GM12878 (cell line): ENCODE measurements at regions not wholly inside any gene's neighbourhood (a gene's known extent, or its start where the extent isn't known, plus 50 kb on each side); places are given as distances from the start of the nearest gene placed in this dataset.

ENCODE experiments used
- ATAC-seq: fragments of 200-7000 bp; cut with Tn5 transposase; 3 replicates; pipeline ENCODE4 v1.9.1; 2020; ENCODE audit warnings: mild to moderate bottlenecking, moderate library complexity
- BruUV-seq: library from RNA; stranded (reverse); fragments of 400-500 nt; replicated peaks from 2 replicates; lab custom pipeline; 2021; lab: Mats Ljungman, UMichigan
- CTCF ChIA-PET: fragments of 300-600 bp; sonication (Branson Sonifier 250); formaldehyde crosslinking; extraction: SDS; loops from one replicate; lab custom pipeline; 2021; ENCODE audit warnings: inconsistent platforms; lab: Yijun Ruan, JAX
- POLR2A ChIA-PET: fragments of 350-600 bp; formaldehyde crosslinking; extraction: SDS; loops from one replicate; lab custom pipeline; 2021; ENCODE audit warnings: inconsistent platforms; lab: Charles Lee
- RAD21 ChIA-PET: fragments of 300-600 bp; sonication (Branson Sonifier 250); formaldehyde crosslinking; loops from one replicate; lab custom pipeline; 2023; ENCODE audit warnings: antibody characterized with exemption; ENCODE audit not compliant: unreplicated experiment; lab: Charles Lee
- SMC1A ChIA-PET: fragments of 300-600 bp; sonication (Branson Sonifier 250); formaldehyde crosslinking; loops from one replicate; lab custom pipeline; 2023; ENCODE audit not compliant: unreplicated experiment, uncharacterized antibody; lab: Charles Lee
- DNase-seq: peaks from one replicate; pipeline ENCODE4 v3.0.0-alpha.2; 2011; ENCODE audit warnings: low read depth, low spot score
- FAIRE-seq: peaks from 3 replicates; lab custom pipeline; 2011; peaks lifted over from hg19 to GRCh38; lab: Jason Lieb, UNC
- H2AFZ ChIP-seq: 2 replicates; pipeline ENCODE4 v1.6.0; 2011; ENCODE audit warnings: low read depth, low read length, control low read depth; ENCODE audit not compliant: control insufficient read depth
- H3K27ac ChIP-seq: 2 replicates; pipeline ENCODE4 v1.5.1; 2011; ENCODE audit warnings: control low read depth; ENCODE audit not compliant: control insufficient read depth, insufficient read depth
- H3K27me3 ChIP-seq, 2 experiments: replicated peaks in 1 of 2; 2 replicates each; pipeline versions ENCODE4 v1.6.0 to v1.6.1; 2011; ENCODE audit warnings: low read length in 1 of 2; ENCODE audit not compliant: control insufficient read depth in 2 of 2, insufficient read depth in 2 of 2
- H3K36me3 ChIP-seq, 2 experiments: 2 replicates each; pipeline ENCODE4 v1.5.1; 2011; ENCODE audit warnings: low read length in 1 of 2; ENCODE audit not compliant: control insufficient read depth in 2 of 2, insufficient read depth in 2 of 2
- H3K4me1 ChIP-seq: 2 replicates; pipeline ENCODE4 v1.6.1; 2011; ENCODE audit warnings: mild to moderate bottlenecking, low read length, moderate library complexity, mixed read lengths; ENCODE audit not compliant: control insufficient read depth, insufficient read depth
- H3K4me2 ChIP-seq: 2 replicates; pipeline ENCODE4 v1.6.0; 2011; ENCODE audit warnings: control low read depth; ENCODE audit not compliant: control insufficient read depth, insufficient read depth
- H3K4me3 ChIP-seq: fragments of 200-600 bp; sonication (generic); 2 replicates; pipeline ENCODE4 v1.5.1; 2016
- H3K79me2 ChIP-seq: 2 replicates; pipeline ENCODE4 v1.6.0; 2011; ENCODE audit warnings: low read length; ENCODE audit not compliant: control insufficient read depth, insufficient read depth
- H3K9ac ChIP-seq: 2 replicates; pipeline ENCODE4 v1.8.0; 2011; ENCODE audit warnings: low read length, control low read depth, mixed read lengths; ENCODE audit not compliant: control insufficient read depth, insufficient read depth
- H3K9me3 ChIP-seq: replicated peaks from 3 replicates; pipeline ENCODE4 v1.5.1; 2011; ENCODE audit warnings: mild to moderate bottlenecking, low read length; ENCODE audit not compliant: control insufficient read depth, insufficient read depth
- H4K20me1 ChIP-seq: 2 replicates; pipeline ENCODE4 v1.6.0; 2011; ENCODE audit not compliant: control insufficient read depth, insufficient read depth
- BACH1 ChIP-seq: fragments of 450-650 bp; IDR thresholded peaks from 2 replicates; pipeline ENCODE4 v1.6.1; 2017; ENCODE audit warnings: mild to moderate bottlenecking, borderline replicate concordance
- CHD2 ChIP-seq: IDR thresholded peaks from 2 replicates; pipeline ENCODE4 v1.6.1; 2011; ENCODE audit warnings: low read depth, low read length, improper control_type of control experiment, borderline replicate concordance
- CREB1 ChIP-seq: IDR thresholded peaks from 2 replicates; pipeline ENCODE4 v1.6.1; 2012; ENCODE audit warnings: low read depth, mild to moderate bottlenecking, inconsistent platforms
- CTCF ChIP-seq, 3 experiments: IDR thresholded peaks in 2 of 3; conservative IDR thresholded peaks in 1 of 3; 2 replicates each; pipeline ENCODE4 v1.5.1; 2011; ENCODE audit warnings: low read depth in 3 of 3, low read length in 3 of 3, mild to moderate bottlenecking in 3 of 3, control low read depth in 2 of 3, moderate library complexity in 2 of 3, inconsistent platforms in 1 of 3, mixed read lengths in 1 of 3; ENCODE audit not compliant: control insufficient read depth in 2 of 3, insufficient read depth in 1 of 3; ENCODE audit errors: extremely low read depth in 1 of 3
- E2F4 ChIP-seq: IDR thresholded peaks from 2 replicates; pipeline ENCODE4 v1.6.1; 2012; ENCODE audit warnings: low read depth, low read length, improper control_type of control experiment
- MXI1 ChIP-seq: fragments of 150-350 bp; IDR thresholded peaks from 2 replicates; pipeline ENCODE4 v1.6.1; 2011; ENCODE audit warnings: low read depth, mild to moderate bottlenecking, inconsistent platforms, low read length, improper control_type of control experiment
- NBN ChIP-seq: fragments of 450-650 bp; IDR thresholded peaks from 2 replicates; pipeline ENCODE4 v1.6.1; 2016
- NFIC ChIP-seq: IDR thresholded peaks from 2 replicates; pipeline ENCODE4 v1.6.1; 2012; ENCODE audit warnings: low read depth, mild to moderate bottlenecking, inconsistent platforms, low read length, moderate library complexity
- NFXL1 ChIP-seq: fragments of 450-650 bp; IDR thresholded peaks from 2 replicates; pipeline ENCODE4 v1.6.1; 2017; ENCODE audit warnings: antibody characterized with exemption, mild to moderate bottlenecking, borderline replicate concordance
- PBX3 ChIP-seq: IDR thresholded peaks from 2 replicates; pipeline ENCODE4 v1.6.1; 2011; ENCODE audit warnings: mild to moderate bottlenecking, low read depth, low read length, moderate library complexity; ENCODE audit not compliant: insufficient replicate concordance
- ZZZ3 ChIP-seq: IDR thresholded peaks from 2 replicates; pipeline ENCODE4 v1.6.1; 2011; ENCODE audit warnings: low read depth; ENCODE audit not compliant: control insufficient read depth, insufficient read length
- WGBS: methylation state at CpG from one replicate; pipeline ENCODE4 v1.1.6; 2016; ENCODE audit warnings: low lambda C conversion rate; ENCODE audit not compliant: insufficient replicate concordance, insufficient coverage; ENCODE audit errors: missing lambda C conversion rate; 5-methylcytosine and 5-hydroxymethylcytosine counted together
- in situ Hi-C: fragments of 300-500 bp; cut with MboI; formaldehyde crosslinking; loops from 9 replicates; pipeline ENCODE4 v1.14.3; 2018; ENCODE audit warnings: mixed read lengths
- intact Hi-C: fragments of 100-400 bp; cut with micrococcal nuclease; formaldehyde crosslinking; loops from one replicate; pipeline ENCODE4 v1.14.2; 2022; ENCODE audit not compliant: unreplicated experiment

- no peak for TF ChIP-seq BACH1
- no peak for TF ChIP-seq MXI1
- no peak for TF ChIP-seq NFXL1
- TF ChIP-seq NBN = no peak
- TF ChIP-seq CTCF (IDR thresholded peaks at IDR 0.05 in 2 of 3, conservative IDR thresholded peaks at IDR 0.05 in 1 of 3; ENCODE audit: control insufficient read depth in 2 of 3, extremely low read depth in 1 of 3, insufficient read depth in 1 of 3, low read depth in 3 of 3, low read length in 3 of 3) = no peak
These were observed 143.4 kb upstream of the CDH6 start (continued) for GRCh38 chr5:31049936-31050704.

- ChIA-PET SMC1A (interaction anchor here (1.3 to 1.8 kb wide), 2 partner anchors 11 to 16 kb away, joined by 4 to 5 read pairs; no protein-coding TSS in a partner anchor), RAD21 (no interaction called here)
- intact Hi-C loops = no loop called here
These were observed 144.0 kb upstream of the CDH6 start for GRCh38 chr5:31049461-31049860.

More at GRCh38 chr5:31049461-31049860, 144.0 kb upstream of the CDH6 start:
- H3K4me3 ChIP-seq = no peak overlapping the region
- TF ChIP-seq ZZZ3 (no peak), CREB1 (no peak), CTCF (IDR thresholded peaks at IDR 0.05 in 2 of 3, conservative IDR thresholded peaks at IDR 0.05 in 1 of 3; ENCODE audit: control insufficient read depth in 2 of 3, extremely low read depth in 1 of 3, insufficient read depth in 1 of 3, low read depth in 3 of 3, low read length in 3 of 3) (no peak), PBX3 (no peak), CHD2 (no peak), E2F4 (no peak), NFIC (no peak)
- TF ChIP-seq, all 136 proteins: peak for 0
- H3K9me3 ChIP-seq = no peaks in the 10 kb centered on the region
- no peak overlapping the region for H3K27ac ChIP-seq
- no peaks in the 10 kb centered on the region for H4K20me1 ChIP-seq
- H3K4me1 ChIP-seq = no peaks in the 10 kb centered on the region
- WGBS = 16% methylated on average over 3 of the region's 3 CpGs
- no peak overlapping the region for H2AFZ ChIP-seq
- H3K36me3 ChIP-seq = no peaks in the 10 kb centered on the region
- ChIA-PET CTCF (no interaction called here), POLR2A (no interaction called here)
- FAIRE-seq (no peak), DNase-seq (no peak), ATAC-seq (no peak)
- H3K79me2 ChIP-seq = no peaks in the 10 kb centered on the region
- no TSS peak for BruUV-seq
- H3K9ac ChIP-seq = no peak overlapping the region
- in situ Hi-C loops = no loop called here
- no peaks in the 10 kb centered on the region for H3K27me3 ChIP-seq
- H3K4me2 ChIP-seq = no peak overlapping the region
